ENCODE measurements at regions not wholly inside any gene's neighbourhood (a gene's known extent, or its start where the extent isn't known, plus 50 kb on each side); places are given as distances from the start of the nearest gene placed in this dataset.
A peak's percentile ranks its signal among the peaks of the same experiment; 100 is the strongest.

DNA sequence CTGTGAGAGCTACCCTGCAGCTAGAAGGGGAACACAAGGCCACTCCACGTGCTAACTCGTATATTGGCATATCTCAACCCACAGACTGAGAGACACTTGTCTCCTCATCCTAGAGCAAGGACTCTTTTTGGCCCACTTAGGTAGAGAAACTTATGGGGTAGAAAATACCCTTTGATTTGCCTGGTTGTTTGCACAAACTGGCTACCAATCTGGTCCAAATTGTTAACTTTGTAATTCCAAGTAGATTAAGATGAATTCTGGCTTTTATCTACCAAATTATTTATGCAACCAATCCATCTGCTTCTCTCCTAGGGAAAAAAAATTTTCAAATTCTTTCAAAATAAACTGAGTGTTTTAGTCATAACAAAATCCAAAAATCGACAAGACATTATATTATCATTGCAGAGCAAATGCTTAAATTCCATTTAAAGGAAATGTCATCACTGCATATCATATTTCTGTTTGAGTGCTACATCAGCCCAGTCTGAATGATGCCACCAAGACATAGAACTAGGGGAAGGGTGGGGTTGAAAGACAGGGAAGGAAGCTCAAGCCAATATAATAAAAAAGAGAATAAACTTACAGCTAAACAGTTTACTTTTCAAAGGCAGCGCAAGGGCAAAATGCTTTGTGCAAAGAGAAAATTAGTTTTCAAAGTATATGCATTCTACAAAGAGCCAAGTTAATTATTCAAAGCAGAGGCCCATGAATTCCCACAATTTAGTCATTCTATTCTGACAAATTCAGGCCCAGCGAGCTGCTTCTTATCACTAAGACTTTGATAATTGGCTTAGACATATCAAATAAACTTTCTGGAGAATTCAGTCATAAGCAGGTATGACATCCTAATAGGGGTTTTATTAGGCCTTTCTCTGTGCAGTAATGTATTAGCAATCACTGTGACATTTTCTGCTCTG is 198.0 kb downstream of the CAAP1 start:
- no peak overlapping the region for H3K14ac ChIP-seq (ENCODE audit: low read length)
- no peak overlapping the region for H4K8ac ChIP-seq (ENCODE audit: low read depth, low read length)
- no peak overlapping the region for H2AK5ac ChIP-seq (ENCODE audit: low read depth, low read length)
- whole genome bisulfite sequencing, 2 donors (ENCODE audit: extremely low coverage in 2 of 2, insufficient read length in 2 of 2, insufficient replicate concordance in 1 of 2), result no CpG with 5 or more reads among the region's 5 CpGs
- no peaks in the 10 kb centered on the region for H3K36me3 ChIP-seq (replicated peaks in 1 of 2; ENCODE audit: control insufficient read depth in 2 of 2, insufficient read depth in 2 of 2, low read length in 2 of 2)
- H3K27me3 ChIP-seq (ENCODE audit: control insufficient read depth in 3 of 3, insufficient read depth in 3 of 3, low read depth in 1 of 3, low read length in 3 of 3), result no peaks in the 10 kb centered on the region
- H2AFZ ChIP-seq (ENCODE audit: low read length), result no peak overlapping the region
- no peak overlapping the region for H2BK12ac ChIP-seq (ENCODE audit: low read length)
- H2BK15ac ChIP-seq (ENCODE audit: low read length), result no peak overlapping the region
- no peak overlapping the region for H4K91ac ChIP-seq (ENCODE audit: low read depth, low read length, poor library complexity)
- no peak overlapping the region for H3K23ac ChIP-seq (ENCODE audit: low read depth, low read length, poor library complexity)
- no peak for DNase-seq (ENCODE audit: low spot score)
- H3K18ac ChIP-seq (ENCODE audit: low read length), result no peak overlapping the region
- H3K4me1 ChIP-seq (ENCODE audit: control insufficient read depth in 2 of 2, insufficient read depth in 1 of 2, low read depth in 1 of 2, low read length in 2 of 2), result no peaks in the 10 kb centered on the region
- H3K9ac ChIP-seq (ENCODE audit: low read depth, low read length, poor library complexity), result no peak overlapping the region
- H3K27ac ChIP-seq (replicated peaks; ENCODE audit: low read length), result no peak overlapping the region
- H2BK120ac ChIP-seq (ENCODE audit: low read depth, low read length), result no peak overlapping the region
- H2BK5ac ChIP-seq (ENCODE audit: low read length), result no peak overlapping the region
- H3K9me3 ChIP-seq (replicated peaks in 1 of 2; ENCODE audit: control insufficient read depth in 2 of 2, insufficient read depth in 1 of 2, low read depth in 1 of 2, low read length in 2 of 2), result peaks cover 0 to 7% of the 10 kb centered on the region in 2 donors
- H3K79me1 ChIP-seq (ENCODE audit: low read depth, low read length), result no peaks in the 10 kb centered on the region
- no peak overlapping the region for H3K4ac ChIP-seq (ENCODE audit: low read length)
- H3K4me2 ChIP-seq (ENCODE audit: insufficient read depth, low read length, poor library complexity, severe bottlenecking), result no peak overlapping the region
- no peak overlapping the region for H3K4me3 ChIP-seq (ENCODE audit: low read length in 2 of 2)

DNA sequence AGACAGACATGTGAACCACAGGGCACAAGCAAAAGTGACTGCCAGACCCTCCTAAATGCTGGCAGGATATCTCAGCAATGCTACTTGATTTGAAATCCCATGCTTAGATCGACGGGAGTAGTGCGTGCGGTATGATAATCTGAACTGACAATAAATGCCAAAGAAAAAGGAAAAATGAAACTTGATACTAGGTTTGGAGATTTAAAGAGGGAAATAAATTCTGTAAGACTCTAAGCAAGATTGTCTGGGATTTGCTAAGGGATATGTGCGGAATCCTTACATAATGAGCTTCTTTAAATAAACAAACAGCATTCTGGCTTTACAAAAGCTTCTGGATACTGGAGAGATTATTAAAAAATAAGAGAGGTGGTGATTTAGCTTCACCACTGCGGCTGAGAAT is 203.6 kb downstream of the CAAP1 start:
- H3K9me3 ChIP-seq (replicated peaks in 1 of 2; ENCODE audit: control insufficient read depth in 2 of 2, insufficient read depth in 1 of 2, low read depth in 1 of 2, low read length in 2 of 2), result no peaks in the 10 kb centered on the region
- no peak overlapping the region for H2BK15ac ChIP-seq (ENCODE audit: low read length)
- H3K4me3 ChIP-seq (ENCODE audit: low read length in 2 of 2), result no peak overlapping the region
- no peaks in the 10 kb centered on the region for H3K36me3 ChIP-seq (replicated peaks in 1 of 2; ENCODE audit: control insufficient read depth in 2 of 2, insufficient read depth in 2 of 2, low read length in 2 of 2)
- H3K79me1 ChIP-seq (ENCODE audit: low read depth, low read length), result no peaks in the 10 kb centered on the region
- H3K27me3 ChIP-seq (ENCODE audit: control insufficient read depth in 3 of 3, insufficient read depth in 3 of 3, low read depth in 1 of 3, low read length in 3 of 3), result no peaks in the 10 kb centered on the region
- peaks cover 7 to 13% of the 10 kb centered on the region in 2 donors for H3K4me1 ChIP-seq (ENCODE audit: control insufficient read depth in 2 of 2, insufficient read depth in 1 of 2, low read depth in 1 of 2, low read length in 2 of 2)
- WGBS, 2 donors (ENCODE audit: extremely low coverage in 2 of 2, insufficient read length in 2 of 2, insufficient replicate concordance in 1 of 2), result no CpG with 5 or more reads among the region's 6 CpGs
- H2BK12ac ChIP-seq (ENCODE audit: low read length), result no peak overlapping the region
- H4K91ac ChIP-seq (ENCODE audit: low read depth, low read length, poor library complexity), result no peak overlapping the region
- no peak overlapping the region for H2AK5ac ChIP-seq (ENCODE audit: low read depth, low read length)
- H3K4ac ChIP-seq (ENCODE audit: low read length), result no peak overlapping the region
- no peak overlapping the region for H3K14ac ChIP-seq (ENCODE audit: low read length)
- H3K9ac ChIP-seq (ENCODE audit: low read depth, low read length, poor library complexity), result no peak overlapping the region
- H3K18ac ChIP-seq (ENCODE audit: low read length), result no peak overlapping the region
- no peak for DNase-seq (ENCODE audit: low spot score)
- no peak overlapping the region for H2BK120ac ChIP-seq (ENCODE audit: low read depth, low read length)
- no peak overlapping the region for H3K4me2 ChIP-seq (ENCODE audit: insufficient read depth, low read length, poor library complexity, severe bottlenecking)
- H3K23ac ChIP-seq (ENCODE audit: low read depth, low read length, poor library complexity), result no peak overlapping the region
- no peak overlapping the region for H4K8ac ChIP-seq (ENCODE audit: low read depth, low read length)
- H2BK5ac ChIP-seq (ENCODE audit: low read length), result no peak overlapping the region
- no peak overlapping the region for H2AFZ ChIP-seq (ENCODE audit: low read length)
- H3K27ac ChIP-seq (replicated peaks; ENCODE audit: low read length), result no peak overlapping the region

DNA sequence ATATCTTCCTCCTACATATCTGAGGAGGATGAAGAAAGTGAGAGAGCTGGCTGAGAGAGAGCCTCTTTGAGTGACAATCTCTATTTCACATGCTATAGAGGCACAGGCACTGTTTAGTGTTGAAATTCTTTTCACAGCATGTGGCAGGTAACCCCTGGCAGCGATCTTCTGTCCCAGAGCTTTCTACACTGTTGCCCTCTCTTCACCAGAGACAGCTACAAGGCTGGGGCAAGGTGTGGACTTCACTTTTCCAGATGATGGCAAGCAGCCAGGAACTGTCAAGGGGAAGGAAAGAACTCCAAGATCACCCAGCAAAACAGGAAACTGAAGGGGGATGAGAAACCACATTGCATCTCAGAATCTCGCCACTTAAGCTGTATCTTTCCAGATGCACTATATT is 205.2 kb downstream of the CAAP1 start:
- no peaks in the 10 kb centered on the region for H3K27me3 ChIP-seq (ENCODE audit: control insufficient read depth in 3 of 3, insufficient read depth in 3 of 3, low read depth in 1 of 3, low read length in 3 of 3)
- H2AK5ac ChIP-seq (ENCODE audit: low read depth, low read length), result no peak overlapping the region
- no peak overlapping the region for H3K4ac ChIP-seq (ENCODE audit: low read length)
- H3K18ac ChIP-seq (ENCODE audit: low read length), result no peak overlapping the region
- no peak overlapping the region for H2BK12ac ChIP-seq (ENCODE audit: low read length)
- no peaks in the 10 kb centered on the region for H3K9me3 ChIP-seq (replicated peaks in 1 of 2; ENCODE audit: control insufficient read depth in 2 of 2, insufficient read depth in 1 of 2, low read depth in 1 of 2, low read length in 2 of 2)
- H3K9ac ChIP-seq (ENCODE audit: low read depth, low read length, poor library complexity), result no peak overlapping the region
- H2BK5ac ChIP-seq (ENCODE audit: low read length), result no peak overlapping the region
- WGBS, 2 donors (ENCODE audit: extremely low coverage in 2 of 2, insufficient read length in 2 of 2, insufficient replicate concordance in 1 of 2), result no CpG with 5 or more reads among the region's 2 CpGs
- no peak overlapping the region for H4K91ac ChIP-seq (ENCODE audit: low read depth, low read length, poor library complexity)
- H3K23ac ChIP-seq (ENCODE audit: low read depth, low read length, poor library complexity), result no peak overlapping the region
- no peak overlapping the region for H3K14ac ChIP-seq (ENCODE audit: low read length)
- H3K4me1 ChIP-seq (ENCODE audit: control insufficient read depth in 2 of 2, insufficient read depth in 1 of 2, low read depth in 1 of 2, low read length in 2 of 2), result peaks cover 9 to 19% of the 10 kb centered on the region in 2 donors
- H4K8ac ChIP-seq (ENCODE audit: low read depth, low read length), result no peak overlapping the region
- no peaks in the 10 kb centered on the region for H3K79me1 ChIP-seq (ENCODE audit: low read depth, low read length)
- no peaks in the 10 kb centered on the region for H3K36me3 ChIP-seq (replicated peaks in 1 of 2; ENCODE audit: control insufficient read depth in 2 of 2, insufficient read depth in 2 of 2, low read length in 2 of 2)
- H2BK120ac ChIP-seq (ENCODE audit: low read depth, low read length), result no peak overlapping the region
- no peak overlapping the region for H3K4me2 ChIP-seq (ENCODE audit: insufficient read depth, low read length, poor library complexity, severe bottlenecking)
- H3K4me3 ChIP-seq (ENCODE audit: low read length in 2 of 2), result no peak overlapping the region
- peak overlapping the region; percentile 37 for H2AFZ ChIP-seq (ENCODE audit: low read length)
- no peak overlapping the region for H2BK15ac ChIP-seq (ENCODE audit: low read length)
- no peak overlapping the region for H3K27ac ChIP-seq (replicated peaks; ENCODE audit: low read length)
- no peak for DNase-seq (ENCODE audit: low spot score)

DNA sequence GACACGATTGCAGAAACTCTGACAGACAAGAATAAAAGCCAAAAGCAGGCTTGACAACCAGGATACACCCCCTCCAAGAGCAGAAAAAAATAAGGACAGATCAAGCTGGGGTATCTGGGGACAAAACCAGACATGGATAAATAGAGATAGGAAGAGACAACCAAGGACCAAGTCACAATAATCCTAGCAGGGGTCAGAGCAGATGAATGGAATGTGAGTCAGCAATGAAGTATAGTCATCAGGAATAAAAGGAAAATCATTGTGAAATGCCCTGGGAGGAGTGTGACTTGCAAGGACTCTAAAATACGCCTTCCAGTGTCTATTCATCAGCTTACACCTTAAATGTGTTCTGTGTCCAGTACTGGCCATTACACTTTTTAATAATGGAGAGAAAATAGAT is 206.8 kb downstream of the CAAP1 start:
- no peak overlapping the region for H4K91ac ChIP-seq (ENCODE audit: low read depth, low read length, poor library complexity)
- no peaks in the 10 kb centered on the region for H3K79me1 ChIP-seq (ENCODE audit: low read depth, low read length)
- H2BK5ac ChIP-seq (ENCODE audit: low read length), result no peak overlapping the region
- H2AFZ ChIP-seq (ENCODE audit: low read length), result no peak overlapping the region
- H3K14ac ChIP-seq (ENCODE audit: low read length), result no peak overlapping the region
- H3K18ac ChIP-seq (ENCODE audit: low read length), result no peak overlapping the region
- no peak overlapping the region for H3K4me2 ChIP-seq (ENCODE audit: insufficient read depth, low read length, poor library complexity, severe bottlenecking)
- no peak overlapping the region for H3K4me3 ChIP-seq (ENCODE audit: low read length in 2 of 2)
- H2AK5ac ChIP-seq (ENCODE audit: low read depth, low read length), result no peak overlapping the region
- no peak overlapping the region for H2BK12ac ChIP-seq (ENCODE audit: low read length)
- H2BK15ac ChIP-seq (ENCODE audit: low read length), result no peak overlapping the region
- no peak for DNase-seq (ENCODE audit: low spot score)
- H3K9me3 ChIP-seq (replicated peaks in 1 of 2; ENCODE audit: control insufficient read depth in 2 of 2, insufficient read depth in 1 of 2, low read depth in 1 of 2, low read length in 2 of 2), result no peaks in the 10 kb centered on the region
- no peak overlapping the region for H3K9ac ChIP-seq (ENCODE audit: low read depth, low read length, poor library complexity)
- H3K36me3 ChIP-seq (replicated peaks in 1 of 2; ENCODE audit: control insufficient read depth in 2 of 2, insufficient read depth in 2 of 2, low read length in 2 of 2), result no peaks in the 10 kb centered on the region
- no peak overlapping the region for H3K4ac ChIP-seq (ENCODE audit: low read length)
- no peak overlapping the region for H3K27ac ChIP-seq (replicated peaks; ENCODE audit: low read length)
- no peak overlapping the region for H4K8ac ChIP-seq (ENCODE audit: low read depth, low read length)
- no CpG with 5 or more reads among the region's 2 CpGs for WGBS, 2 donors (ENCODE audit: extremely low coverage in 2 of 2, insufficient read length in 2 of 2, insufficient replicate concordance in 1 of 2)
- peaks cover 9 to 19% of the 10 kb centered on the region in 2 donors for H3K4me1 ChIP-seq (ENCODE audit: control insufficient read depth in 2 of 2, insufficient read depth in 1 of 2, low read depth in 1 of 2, low read length in 2 of 2)
- H2BK120ac ChIP-seq (ENCODE audit: low read depth, low read length), result no peak overlapping the region
- H3K23ac ChIP-seq (ENCODE audit: low read depth, low read length, poor library complexity), result no peak overlapping the region
- no peaks in the 10 kb centered on the region for H3K27me3 ChIP-seq (ENCODE audit: control insufficient read depth in 3 of 3, insufficient read depth in 3 of 3, low read depth in 1 of 3, low read length in 3 of 3)

All from neuronal stem cell (in vitro differentiated cells).